ENCODE measurements at regions not wholly inside any gene's neighbourhood (a gene's known extent, or its start where the extent isn't known, plus 50 kb on each side); places are given as distances from the start of the nearest gene placed in this dataset.

DNA sequence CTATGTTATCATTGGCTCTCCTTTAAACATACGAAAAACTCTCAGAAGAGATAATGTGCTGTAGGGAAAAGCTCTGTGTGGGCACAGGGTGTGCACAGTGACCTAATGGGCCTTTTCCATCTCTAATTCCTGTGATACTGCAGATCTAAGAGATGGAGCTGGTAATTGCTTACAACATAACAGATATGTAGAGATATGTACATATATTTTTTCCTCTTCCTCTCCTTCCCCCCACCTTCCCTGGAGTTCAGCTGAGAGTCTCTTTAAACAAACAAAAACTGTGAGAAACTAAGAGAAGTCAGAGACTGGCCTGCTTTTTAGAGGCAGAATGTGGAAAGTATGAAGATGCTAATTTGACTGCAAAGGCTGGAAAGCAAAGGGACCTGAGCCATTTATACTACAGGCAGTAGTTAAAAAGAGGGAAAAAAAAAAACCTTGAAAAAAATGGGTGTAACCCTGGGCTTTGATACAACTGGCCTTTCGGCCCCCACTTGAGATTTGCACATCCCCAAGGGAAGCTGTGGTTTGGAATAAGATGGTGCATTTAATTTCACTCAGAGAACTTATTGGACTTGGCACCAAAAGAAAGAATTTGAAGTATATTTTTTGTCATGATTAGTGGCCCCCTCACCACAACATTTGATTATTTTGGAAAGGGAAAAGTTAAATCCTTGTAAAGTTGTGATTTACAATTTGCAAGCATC lies 502.2 kb upstream of the ZEB2 start:
- Histone ChIP-seq H3K9me3 (no peaks in the 10 kb centered on the region), H3K36me3 (ENCODE audit: low read depth) (no peaks in the 10 kb centered on the region), H3K4me1 (ENCODE audit: low read depth) (no peaks in the 10 kb centered on the region), H3K4me3 (no peak overlapping the region)
- no peak for TF ChIP-seq CTCF (IDR thresholded peaks at IDR 0.05)
- intact Hi-C loops (cut with DNase I, micrococcal nuclease): no loop called here
- ATAC-seq (no peak), DNase-seq (no peak)

DNA sequence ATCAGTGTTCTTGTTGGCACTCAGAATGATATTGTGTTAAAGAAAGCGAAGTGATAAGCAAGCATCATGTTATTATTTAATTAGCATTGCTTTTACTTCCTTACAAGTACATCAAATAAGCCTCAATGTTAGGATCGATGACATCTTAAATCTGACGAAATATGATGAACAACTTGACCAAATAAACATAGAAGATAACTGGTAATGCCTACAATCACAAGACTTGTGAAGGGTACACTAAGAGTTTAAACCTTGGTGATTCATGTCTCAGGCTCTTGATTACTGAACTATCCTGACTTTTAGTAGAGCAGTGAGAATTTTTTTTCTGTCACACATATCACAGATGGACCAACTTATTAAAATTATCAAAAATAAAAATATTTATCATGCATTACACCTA lies 500.8 kb upstream of the ZEB2 start:
- DNase-seq (no peak), ATAC-seq (no peak)
- no peak overlapping the region for H3K4me3 ChIP-seq
- no peak for TF ChIP-seq CTCF (IDR thresholded peaks at IDR 0.05)
- intact Hi-C loops (cut with DNase I, micrococcal nuclease): no loop called here
- no peaks in the 10 kb centered on the region for H3K4me1 ChIP-seq (ENCODE audit: low read depth)
- H3K9me3 ChIP-seq: no peaks in the 10 kb centered on the region
- no peaks in the 10 kb centered on the region for H3K36me3 ChIP-seq (ENCODE audit: low read depth)

DNA sequence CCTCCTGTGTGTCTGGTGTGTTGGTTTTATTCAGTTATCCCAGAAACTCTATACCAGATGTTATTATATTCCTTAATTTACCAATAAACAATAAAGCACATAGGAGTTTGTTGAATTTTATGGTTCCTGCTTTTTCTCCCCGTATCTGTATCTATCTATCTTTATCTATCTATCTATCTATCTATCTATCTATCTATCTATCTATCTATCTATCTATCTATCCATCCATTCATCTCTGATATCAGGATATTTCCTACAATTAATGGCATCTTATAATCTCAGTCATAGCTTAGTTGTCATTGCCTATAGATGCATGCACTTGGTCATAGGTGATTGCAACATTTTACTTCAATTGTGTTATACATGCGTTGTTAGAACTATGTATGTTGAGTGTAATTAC lies 500.2 kb upstream of the ZEB2 start:
- no peak overlapping the region for H3K4me3 ChIP-seq
- H3K9me3 ChIP-seq: no peaks in the 10 kb centered on the region
- H3K4me1 ChIP-seq (ENCODE audit: low read depth): no peaks in the 10 kb centered on the region
- TF ChIP-seq CTCF (IDR thresholded peaks at IDR 0.05): no peak
- intact Hi-C loops (cut with DNase I, micrococcal nuclease): no loop called here
- DNase-seq: no peak
- no peak for ATAC-seq
- H3K36me3 ChIP-seq (ENCODE audit: low read depth): no peaks in the 10 kb centered on the region

GRCh38 chr2:145018502-145018901 lies 498.6 kb upstream of the ZEB2 start:
- Histone ChIP-seq H3K4me3 (no peak overlapping the region), H3K4me1 (ENCODE audit: low read depth) (no peaks in the 10 kb centered on the region), H3K9me3 (no peaks in the 10 kb centered on the region), H3K36me3 (ENCODE audit: low read depth) (no peaks in the 10 kb centered on the region)
- DNase-seq (no peak), ATAC-seq (no peak)
- TF ChIP-seq CTCF (IDR thresholded peaks at IDR 0.05): no peak
- intact Hi-C loops (cut with DNase I, micrococcal nuclease): no loop called here

- H3K4me1 ChIP-seq (ENCODE audit: low read depth): no peaks in the 10 kb centered on the region
- DNase-seq (no peak), ATAC-seq (no peak)
- no peaks in the 10 kb centered on the region for H3K36me3 ChIP-seq (ENCODE audit: low read depth)
- TF ChIP-seq CTCF (IDR thresholded peaks at IDR 0.05): no peak
- intact Hi-C loops (cut with DNase I, micrococcal nuclease): no loop called here
- no peak overlapping the region for H3K4me3 ChIP-seq
- H3K9me3 ChIP-seq: no peaks in the 10 kb centered on the region
Observed at GRCh38 chr2:145017149-145017548, 497.2 kb upstream of the ZEB2 start.

DNA sequence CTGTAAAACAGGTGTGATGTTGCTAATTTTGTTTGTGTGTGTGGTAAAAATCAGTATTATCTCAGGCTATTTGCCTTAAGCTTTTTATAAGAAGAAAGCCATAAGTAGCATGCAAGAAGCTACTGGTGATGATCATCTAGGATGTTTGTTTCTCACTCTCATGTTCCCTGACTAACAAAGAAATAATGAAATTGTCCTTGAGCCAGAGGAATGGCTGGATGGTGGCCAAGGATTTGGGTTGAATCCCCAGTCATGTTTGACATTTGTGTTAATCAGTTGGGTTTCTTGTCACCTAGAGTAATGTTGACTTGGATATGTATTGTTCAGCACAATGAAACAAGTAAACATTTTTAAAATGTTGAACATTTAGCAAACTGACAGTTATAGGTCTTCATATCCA lies 496.8 kb upstream of the ZEB2 start:
- H3K4me1 ChIP-seq (ENCODE audit: low read depth): no peaks in the 10 kb centered on the region
- no peak for TF ChIP-seq CTCF (IDR thresholded peaks at IDR 0.05)
- H3K36me3 ChIP-seq (ENCODE audit: low read depth): no peaks in the 10 kb centered on the region
- H3K4me3 ChIP-seq: no peak overlapping the region
- ATAC-seq (no peak), DNase-seq (no peak)
- intact Hi-C loops (cut with DNase I, micrococcal nuclease): no loop called here
- H3K9me3 ChIP-seq: no peaks in the 10 kb centered on the region

Data from mucosa of descending colon (tissue), 3 donors.